GM19372 (cell line): ENCODE measurements at regions not wholly inside any gene's neighbourhood (a gene's known extent, or its start where the extent isn't known, plus 50 kb on each side); places are given as distances from the start of the nearest gene placed in this dataset.

Source experiments
- ATAC-seq: cut with Tn5 transposase; IDR thresholded peaks from one replicate; pipeline ENCODE4 v1.9.1; 2021; ENCODE audit warnings: mild to moderate bottlenecking, low read depth, moderate library complexity; ENCODE audit not compliant: unreplicated experiment

GRCh38 chr12:73308747-73309146 lies 1036.6 kb downstream of the TRHDE start:
- ATAC-seq: no peak

GRCh38 chr12:73321319-73321718 lies 1049.1 kb downstream of the TRHDE start:
- no peak for ATAC-seq

- no peak for ATAC-seq
Observed at GRCh38 chr12:73321776-73322175, 1049.6 kb downstream of the TRHDE start.

DNA sequence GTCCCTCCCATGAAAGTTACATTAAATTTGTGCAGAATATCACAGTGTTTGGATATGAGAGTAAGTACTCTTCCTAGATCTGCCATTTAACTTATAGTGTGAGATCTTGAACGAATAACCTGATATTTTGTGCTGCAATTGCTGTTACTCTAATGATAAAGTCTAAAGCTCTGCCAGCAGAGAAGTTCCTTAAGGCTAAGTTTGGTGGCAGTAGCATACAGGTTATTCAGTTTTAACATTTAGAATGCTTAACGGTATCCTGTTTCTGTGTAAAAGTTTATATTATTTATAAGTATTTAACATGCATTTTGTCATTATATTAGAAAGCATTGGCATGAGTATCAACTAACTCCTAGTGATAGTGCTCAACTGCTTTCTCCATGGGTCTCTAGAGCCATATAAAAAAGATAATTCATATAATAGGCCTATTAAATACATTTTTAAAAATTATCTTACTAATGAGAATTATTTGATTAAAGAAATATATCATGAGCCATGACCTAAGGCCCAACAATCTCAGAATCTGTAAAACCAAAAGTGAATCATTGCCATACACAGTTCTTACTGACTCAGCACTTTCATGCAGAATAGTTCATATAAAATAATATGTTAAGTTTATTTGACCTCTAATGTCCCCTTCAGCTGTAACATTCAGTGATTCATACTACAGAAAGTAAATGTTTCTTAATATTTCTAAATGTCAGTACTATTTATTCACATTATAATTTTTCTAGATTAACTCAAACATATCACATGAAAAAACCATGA lies 1058.6 kb downstream of the TRHDE start:
- no peak for ATAC-seq

GRCh38 chr12:73341559-73342247 lies 1069.5 kb downstream of the TRHDE start:
- no peak for ATAC-seq

- ATAC-seq: no peak
Observed at GRCh38 chr12:73342733-73343132, 1070.6 kb downstream of the TRHDE start.

GRCh38 chr12:73352826-73353225 lies 1080.7 kb downstream of the TRHDE start:
- ATAC-seq: no peak

- ATAC-seq: no peak
Observed at GRCh38 chr12:73361156-73361863, 1089.1 kb downstream of the TRHDE start.

- no peak for ATAC-seq
Observed at GRCh38 chr12:73361864-73362230, 1089.7 kb downstream of the TRHDE start.

- ATAC-seq: no peak
Observed at GRCh38 chr12:73362666-73363065, 1090.5 kb downstream of the TRHDE start.

DNA sequence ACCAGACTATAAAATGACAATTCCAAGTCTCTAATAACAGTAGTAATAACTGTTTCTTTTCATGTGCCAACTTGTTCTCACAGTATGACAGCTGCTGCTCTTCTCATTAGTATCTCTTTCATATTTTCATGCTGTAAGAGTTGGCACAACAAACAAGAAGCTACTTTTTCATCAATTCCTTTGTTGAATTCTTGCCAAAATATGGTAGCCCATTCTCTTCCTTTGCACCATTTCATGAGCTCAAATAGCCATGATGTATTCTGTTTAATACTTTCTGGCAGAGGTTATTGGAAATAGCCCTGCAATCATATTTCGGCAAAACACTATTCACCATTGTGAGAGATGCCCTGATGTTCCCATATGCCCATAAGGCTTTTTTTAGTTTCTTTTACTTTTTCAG lies 1100.7 kb downstream of the TRHDE start:
- no peak for ATAC-seq

DNA sequence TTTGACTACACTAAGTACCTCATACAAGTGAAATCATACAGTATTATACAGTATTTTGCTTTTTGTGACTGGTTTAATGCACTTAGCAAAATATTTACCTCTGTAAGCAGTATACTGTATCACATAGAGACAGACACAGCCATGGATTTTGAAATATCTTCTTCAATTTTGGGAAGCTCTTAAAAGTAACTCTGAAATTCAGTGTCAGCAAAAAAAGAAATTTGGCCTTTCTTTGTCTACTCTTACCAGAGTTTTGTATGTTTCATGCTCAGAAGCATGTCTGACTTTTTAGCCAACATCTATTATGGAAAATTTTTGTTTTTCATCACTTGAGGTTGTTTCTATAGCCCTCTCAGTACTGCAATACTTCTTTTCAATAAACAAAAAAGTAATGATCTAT lies 1102.2 kb downstream of the TRHDE start:
- ATAC-seq: no peak

DNA sequence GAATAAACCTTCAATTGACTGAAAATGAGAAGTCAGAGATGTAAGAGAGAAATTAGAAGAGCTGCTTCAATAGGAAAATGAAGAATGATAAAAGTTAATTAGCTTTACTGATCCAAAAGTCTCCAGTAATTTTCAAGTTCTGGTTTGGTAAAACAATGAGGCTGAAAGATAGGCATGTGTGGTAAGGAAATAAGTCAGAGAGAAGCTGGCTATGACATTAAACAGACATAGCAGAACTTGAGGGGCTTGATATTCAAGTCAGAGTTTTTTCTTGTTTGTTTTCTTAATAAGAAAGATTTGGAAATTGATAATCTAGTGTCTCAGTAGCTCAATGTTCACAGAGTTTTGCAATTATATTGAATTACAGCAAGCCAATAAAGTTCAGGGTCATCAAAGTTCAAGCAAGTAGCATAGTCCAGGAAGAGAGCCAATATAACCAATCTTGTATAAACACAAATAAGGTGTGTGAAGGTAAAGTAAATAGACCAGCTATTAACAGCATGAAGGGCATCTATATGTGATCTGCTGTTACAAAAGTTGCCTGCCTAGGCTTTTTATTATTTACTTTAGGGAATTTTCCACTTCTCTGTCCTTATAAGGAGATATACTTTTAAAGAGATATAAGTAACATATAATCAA lies 1111.5 kb downstream of the TRHDE start:
- no peak for ATAC-seq

DNA sequence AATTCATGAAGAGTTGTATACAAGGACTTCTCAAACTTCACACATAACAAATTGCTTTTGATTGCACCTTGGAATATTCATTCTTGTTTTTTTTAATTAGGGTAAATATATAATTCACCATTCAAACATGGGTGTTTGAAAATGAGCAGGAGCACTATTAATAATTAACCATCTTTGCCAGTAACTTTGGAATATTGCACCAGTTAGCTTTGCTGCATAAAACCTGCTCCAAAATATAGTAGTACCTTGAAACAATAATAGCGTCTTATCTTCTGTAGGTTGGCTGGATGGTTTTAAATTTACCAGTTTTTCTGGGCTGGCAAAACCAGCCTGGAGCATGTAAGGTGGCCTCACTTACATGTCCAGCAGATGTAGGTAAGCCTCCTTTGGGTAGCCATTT lies 1112.4 kb downstream of the TRHDE start:
- ATAC-seq: no peak

DNA sequence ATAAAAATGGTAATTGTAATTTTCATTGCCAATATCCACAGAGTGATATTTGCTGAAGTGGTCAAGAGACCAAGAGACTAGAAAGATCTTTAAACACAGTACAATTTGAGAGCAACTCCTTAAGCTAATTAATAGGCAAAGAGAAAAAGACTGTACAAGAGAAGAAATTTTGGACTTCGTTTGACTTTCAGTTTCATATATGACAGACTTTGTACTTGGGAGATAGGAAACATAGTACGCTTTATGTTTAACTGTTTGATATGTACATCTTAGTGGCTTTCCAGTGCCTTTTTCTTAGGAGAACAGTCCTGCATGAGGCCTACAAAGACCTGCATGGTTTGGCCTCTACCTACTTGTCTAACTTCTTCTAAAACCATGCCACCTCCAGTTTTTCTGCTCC lies 1118.1 kb downstream of the TRHDE start:
- ATAC-seq: no peak

GRCh38 chr12:73413051-73413450 lies 1124.6 kb upstream of the ATXN7L3B start:
- no peak for ATAC-seq

- ATAC-seq: no peak
Observed at GRCh38 chr12:73413974-73414373, 1123.7 kb upstream of the ATXN7L3B start.

- no peak for ATAC-seq
Observed at GRCh38 chr12:73414926-73415325, 1122.7 kb upstream of the ATXN7L3B start.

- no peak for ATAC-seq
Observed at GRCh38 chr12:73418541-73418940, 1119.1 kb upstream of the ATXN7L3B start.

- ATAC-seq: peak; percentile 75
Observed at GRCh38 chr12:73421832-73422231, 1115.8 kb upstream of the ATXN7L3B start.

- ATAC-seq: no peak
Observed at GRCh38 chr12:73424484-73424883, 1113.2 kb upstream of the ATXN7L3B start.
